ENCODE measurements at regions not wholly inside any gene's neighbourhood (a gene's known extent, or its start where the extent isn't known, plus 50 kb on each side); places are given as distances from the start of the nearest gene placed in this dataset.
"Not testable (repeated sequence)": the region's sequence is repeated elsewhere in the genome, so short reads cannot be mapped to it uniquely, and the experiment has no call there.

GRCh38 chr2:64797881-64798575 lies 144.3 kb upstream of the SERTAD2 start:
- Histone ChIP-seq H3K36me3 (replicated peaks) (no peaks in the 10 kb centered on the region), H3K9me3 (no peaks in the 10 kb centered on the region), H3K4me1 (no peaks in the 10 kb centered on the region; the same call in 1 of the 2 replicates), H3K4me3 (no peak overlapping the region), H3K27me3 (ENCODE audit: low read depth) (0 out of 2 replicates have a peak, but pooled peaks cover 4% of the 10 kb centered on the region)
- in situ Hi-C loops (cut with MboI; ENCODE audit: low sequenced_read_pairs), result no loop called here
- no peak for DNase-seq (ENCODE audit: low spot score in 2 of 2)

- no peaks in the 10 kb centered on the region for H3K36me3 ChIP-seq (replicated peaks)
- no peaks in the 10 kb centered on the region; the same call in 1 of the 2 replicates for H3K4me1 ChIP-seq
- DNase-seq (ENCODE audit: low spot score in 2 of 2), result no peak
- no peaks in the 10 kb centered on the region for H3K9me3 ChIP-seq
- 0 out of 2 replicates have a peak, but pooled peaks cover 2% of the 10 kb centered on the region for H3K27me3 ChIP-seq (ENCODE audit: low read depth)
- in situ Hi-C loops (cut with MboI; ENCODE audit: low sequenced_read_pairs), result no loop called here
- no peak overlapping the region for H3K4me3 ChIP-seq
Observed at GRCh38 chr2:64799592-64800252, 146.0 kb upstream of the SERTAD2 start.

- in situ Hi-C loops (cut with MboI; ENCODE audit: low sequenced_read_pairs), result no loop called here
- no peaks in the 10 kb centered on the region for H3K27me3 ChIP-seq (ENCODE audit: low read depth)
- no peaks in the 10 kb centered on the region for H3K4me1 ChIP-seq
- no peak overlapping the region for H3K4me3 ChIP-seq
- H3K9me3 ChIP-seq, result no peaks in the 10 kb centered on the region
- no peak for DNase-seq (ENCODE audit: low spot score in 2 of 2)
- no peaks in the 10 kb centered on the region for H3K36me3 ChIP-seq (replicated peaks)
Observed at GRCh38 chr2:64803776-64804175, 150.1 kb upstream of the SERTAD2 start.

GRCh38 chr2:64804651-64805050 lies 150.9 kb upstream of the SERTAD2 start:
- Histone ChIP-seq H3K27me3 (ENCODE audit: low read depth) (no peaks in the 10 kb centered on the region), H3K36me3 (replicated peaks) (no peaks in the 10 kb centered on the region), H3K4me3 (no peak overlapping the region), H3K4me1 (no peaks in the 10 kb centered on the region), H3K9me3 (no peaks in the 10 kb centered on the region)
- in situ Hi-C loops (cut with MboI; ENCODE audit: low sequenced_read_pairs), result no loop called here
- DNase-seq (ENCODE audit: low spot score in 2 of 2), result no peak

GRCh38 chr2:64807417-64807816 lies 153.7 kb upstream of the SERTAD2 start:
- H3K27me3 ChIP-seq (ENCODE audit: low read depth), result no peaks in the 10 kb centered on the region; the same call in 1 of the 2 replicates
- no peaks in the 10 kb centered on the region for H3K4me1 ChIP-seq
- DNase-seq (ENCODE audit: low spot score in 2 of 2), result no peak
- no peaks in the 10 kb centered on the region for H3K9me3 ChIP-seq
- H3K36me3 ChIP-seq (replicated peaks), result no peaks in the 10 kb centered on the region
- no peak overlapping the region for H3K4me3 ChIP-seq
- in situ Hi-C loops (cut with MboI; ENCODE audit: low sequenced_read_pairs), result no loop called here

GRCh38 chr2:64808092-64808491 lies 154.4 kb upstream of the SERTAD2 start:
- in situ Hi-C loops (cut with MboI; ENCODE audit: low sequenced_read_pairs), result no loop called here
- no peaks in the 10 kb centered on the region for H3K4me1 ChIP-seq
- no peaks in the 10 kb centered on the region for H3K36me3 ChIP-seq (replicated peaks)
- H3K4me3 ChIP-seq, result no peak overlapping the region
- H3K9me3 ChIP-seq, result no peaks in the 10 kb centered on the region
- DNase-seq (ENCODE audit: low spot score in 2 of 2), result no peak
- no peaks in the 10 kb centered on the region; the same call in 1 of the 2 replicates for H3K27me3 ChIP-seq (ENCODE audit: low read depth)

GRCh38 chr2:64808754-64809153 lies 155.0 kb upstream of the SERTAD2 start:
- in situ Hi-C loops (cut with MboI; ENCODE audit: low sequenced_read_pairs), result no loop called here
- DNase-seq (ENCODE audit: low spot score in 2 of 2), result no peak

GRCh38 chr2:64809216-64809615 lies 155.5 kb upstream of the SERTAD2 start:
- DNase-seq (ENCODE audit: low spot score in 2 of 2), result peak in 1 of 2 experiments; percentile 15
- Histone ChIP-seq H3K27me3 (ENCODE audit: low read depth) (no peaks in the 10 kb centered on the region; the same call in 1 of the 2 replicates), H3K4me1 (no peaks in the 10 kb centered on the region), H3K36me3 (replicated peaks) (no peaks in the 10 kb centered on the region), H3K4me3 (no peak overlapping the region), H3K9me3 (no peaks in the 10 kb centered on the region)
- in situ Hi-C loops (cut with MboI; ENCODE audit: low sequenced_read_pairs), result no loop called here

More at GRCh38 chr2:64808754-64809153, 155.0 kb upstream of the SERTAD2 start:
- Histone ChIP-seq H3K9me3 (no peaks in the 10 kb centered on the region), H3K4me1 (no peaks in the 10 kb centered on the region), H3K27me3 (ENCODE audit: low read depth) (no peaks in the 10 kb centered on the region; the same call in 1 of the 2 replicates), H3K4me3 (no peak overlapping the region), H3K36me3 (replicated peaks) (no peaks in the 10 kb centered on the region)

GRCh38 chr2:64812285-64812684 lies 158.6 kb upstream of the SERTAD2 start:
- no peaks in the 10 kb centered on the region; the same call in 1 of the 2 replicates for H3K27me3 ChIP-seq (ENCODE audit: low read depth)
- no peaks in the 10 kb centered on the region for H3K9me3 ChIP-seq
- no peaks in the 10 kb centered on the region for H3K36me3 ChIP-seq (replicated peaks)
- in situ Hi-C loops (cut with MboI; ENCODE audit: low sequenced_read_pairs), result no loop called here
- DNase-seq (ENCODE audit: low spot score in 2 of 2), result no peak
- no peaks in the 10 kb centered on the region for H3K4me1 ChIP-seq
- H3K4me3 ChIP-seq, result no peak overlapping the region

- Histone ChIP-seq H3K9me3 (no peaks in the 10 kb centered on the region), H3K27me3 (ENCODE audit: low read depth) (no peaks in the 10 kb centered on the region; the same call in 1 of the 2 replicates), H3K4me3 (no peak overlapping the region), H3K4me1 (no peaks in the 10 kb centered on the region), H3K36me3 (replicated peaks) (no peaks in the 10 kb centered on the region)
- DNase-seq (ENCODE audit: low spot score in 2 of 2), result no peak
- in situ Hi-C loops (cut with MboI; ENCODE audit: low sequenced_read_pairs), result no loop called here
Observed at GRCh38 chr2:64814007-64814406, 160.3 kb upstream of the SERTAD2 start.

GRCh38 chr2:64816526-64816925 lies 162.8 kb upstream of the SERTAD2 start:
- H3K27me3 ChIP-seq (ENCODE audit: low read depth); H3K9me3 ChIP-seq; H3K36me3 ChIP-seq (replicated peaks); H3K4me3 ChIP-seq; in situ Hi-C loops (cut with MboI; ENCODE audit: low sequenced_read_pairs); DNase-seq (ENCODE audit: low spot score in 2 of 2); H3K4me1 ChIP-seq: not testable (repeated sequence)

GRCh38 chr2:64817453-64817852 lies 163.7 kb upstream of the SERTAD2 start:
- Histone ChIP-seq H3K9me3 (no peaks in the 10 kb centered on the region; the same call in 1 of the 2 replicates), H3K4me3 (no peak overlapping the region), H3K4me1 (no peaks in the 10 kb centered on the region), H3K36me3 (replicated peaks) (no peaks in the 10 kb centered on the region), H3K27me3 (ENCODE audit: low read depth) (no peaks in the 10 kb centered on the region; the same call in 1 of the 2 replicates)
- in situ Hi-C loops (cut with MboI; ENCODE audit: low sequenced_read_pairs), result no loop called here
- DNase-seq (ENCODE audit: low spot score in 2 of 2), result no peak

- H3K36me3 ChIP-seq (replicated peaks), result no peaks in the 10 kb centered on the region
- no peak overlapping the region for H3K4me3 ChIP-seq
- H3K4me1 ChIP-seq, result no peaks in the 10 kb centered on the region
- DNase-seq (ENCODE audit: low spot score in 2 of 2), result no peak
- H3K27me3 ChIP-seq (ENCODE audit: low read depth), result no peaks in the 10 kb centered on the region
- in situ Hi-C loops (cut with MboI; ENCODE audit: low sequenced_read_pairs), result no loop called here
- no peaks in the 10 kb centered on the region; the same call in 1 of the 2 replicates for H3K9me3 ChIP-seq
Observed at GRCh38 chr2:64818664-64819060, 164.9 kb upstream of the SERTAD2 start.

GRCh38 chr2:64819361-64819760 lies 165.6 kb upstream of the SERTAD2 start:
- DNase-seq (ENCODE audit: low spot score in 2 of 2), result no peak
- Histone ChIP-seq H3K4me1 (no peaks in the 10 kb centered on the region; the same call in 1 of the 2 replicates), H3K27me3 (ENCODE audit: low read depth) (no peaks in the 10 kb centered on the region), H3K36me3 (replicated peaks) (no peaks in the 10 kb centered on the region), H3K9me3 (no peaks in the 10 kb centered on the region; the same call in 1 of the 2 replicates), H3K4me3 (no peak overlapping the region)
- in situ Hi-C loops (cut with MboI; ENCODE audit: low sequenced_read_pairs), result no loop called here

All from HAP-1 (cell line).